Ectodermal cell (in vitro differentiated cells): ENCODE measurements at regions not wholly inside any gene's neighbourhood (a gene's known extent, or its start where the extent isn't known, plus 50 kb on each side); places are given as distances from the start of the nearest gene placed in this dataset.

Source experiments
- H3K27ac ChIP-seq: 2 replicates; pipeline ENCODE4 v1.7.0; 2013; ENCODE audit warnings: mild to moderate bottlenecking, low read depth, low read length; ENCODE audit not compliant: insufficient read depth, poor library complexity, severe bottlenecking
- H3K27me3 ChIP-seq: 2 replicates; pipeline ENCODE4 v1.7.0; 2013; ENCODE audit warnings: mild to moderate bottlenecking, low read length; ENCODE audit not compliant: insufficient read depth, control insufficient read depth, poor library complexity, severe bottlenecking
- H3K36me3 ChIP-seq: one replicate; pipeline ENCODE4 v1.7.0; 2013; ENCODE audit warnings: low read length; ENCODE audit not compliant: control insufficient read depth, insufficient read depth
- H3K4me1 ChIP-seq: one replicate; pipeline ENCODE4 v1.7.0; 2013; ENCODE audit warnings: low read length; ENCODE audit not compliant: control insufficient read depth, insufficient read depth
- H3K4me3 ChIP-seq: 2 replicates; pipeline ENCODE4 v1.7.0; 2013; ENCODE audit warnings: low read depth, low read length, control low read depth; ENCODE audit not compliant: insufficient read depth
- H3K9me3 ChIP-seq: 2 replicates; pipeline ENCODE4 v1.7.0; 2013; ENCODE audit warnings: mild to moderate bottlenecking, low read length, moderate library complexity; ENCODE audit not compliant: control insufficient read depth
- WGBS, 2 experiments: methylation state at CpG; one replicate each; pipeline ENCODE4 v1.1.7; 2013; ENCODE audit warnings: missing lambda C conversion rate in 2 of 2; 5-methylcytosine and 5-hydroxymethylcytosine counted together

GRCh38 chr2:7357993-7358392 is 440.8 kb downstream of the RNF144A start:
- H3K36me3 ChIP-seq = no peaks in the 10 kb centered on the region
- H3K27me3 ChIP-seq = no peaks in the 10 kb centered on the region
- no peaks in the 10 kb centered on the region for H3K9me3 ChIP-seq
- 100% methylated on average over 1 of the region's 2 CpGs; no CpG with 5 or more reads in 1 of the 2 experiments for WGBS, 2 experiments
- H3K4me1 ChIP-seq = peaks cover 4% of the 10 kb centered on the region
- no peak overlapping the region for H3K4me3 ChIP-seq
- no peak overlapping the region for H3K27ac ChIP-seq

GRCh38 chr2:7358865-7359447 is 441.7 kb downstream of the RNF144A start:
- 82 to 85% methylated on average over 8 of the region's 8 CpGs for WGBS, 2 experiments
- Histone ChIP-seq H3K4me1 (peaks cover 4% of the 10 kb centered on the region), H3K36me3 (no peaks in the 10 kb centered on the region), H3K27me3 (no peaks in the 10 kb centered on the region), H3K27ac (no peak overlapping the region), H3K9me3 (no peaks in the 10 kb centered on the region), H3K4me3 (no peak overlapping the region)

GRCh38 chr2:7363906-7364305 is 446.7 kb downstream of the RNF144A start:
- Histone ChIP-seq H3K4me3 (no peak overlapping the region), H3K4me1 (peaks cover 4% of the 10 kb centered on the region), H3K27me3 (no peaks in the 10 kb centered on the region), H3K36me3 (no peaks in the 10 kb centered on the region), H3K27ac (no peak overlapping the region), H3K9me3 (no peaks in the 10 kb centered on the region)
- WGBS, 2 experiments = 91 to 95% methylated on average over 3 of the region's 3 CpGs

- no CpG with 5 or more reads among the region's 1 CpG for WGBS, 2 experiments
- Histone ChIP-seq H3K27me3 (no peaks in the 10 kb centered on the region), H3K27ac (no peak overlapping the region), H3K9me3 (no peaks in the 10 kb centered on the region), H3K4me3 (no peak overlapping the region), H3K4me1 (no peaks in the 10 kb centered on the region), H3K36me3 (no peaks in the 10 kb centered on the region)
Observed at GRCh38 chr2:7368211-7368610, 451.0 kb downstream of the RNF144A start.

- 91 to 100% methylated on average over 1 of the region's 1 CpG for WGBS, 2 experiments
- no peaks in the 10 kb centered on the region for H3K27me3 ChIP-seq
- no peaks in the 10 kb centered on the region for H3K9me3 ChIP-seq
- no peaks in the 10 kb centered on the region for H3K4me1 ChIP-seq
- H3K27ac ChIP-seq = no peak overlapping the region
- no peaks in the 10 kb centered on the region for H3K36me3 ChIP-seq
- no peak overlapping the region for H3K4me3 ChIP-seq
Observed at GRCh38 chr2:7373156-7373555, 455.9 kb downstream of the RNF144A start.

DNA sequence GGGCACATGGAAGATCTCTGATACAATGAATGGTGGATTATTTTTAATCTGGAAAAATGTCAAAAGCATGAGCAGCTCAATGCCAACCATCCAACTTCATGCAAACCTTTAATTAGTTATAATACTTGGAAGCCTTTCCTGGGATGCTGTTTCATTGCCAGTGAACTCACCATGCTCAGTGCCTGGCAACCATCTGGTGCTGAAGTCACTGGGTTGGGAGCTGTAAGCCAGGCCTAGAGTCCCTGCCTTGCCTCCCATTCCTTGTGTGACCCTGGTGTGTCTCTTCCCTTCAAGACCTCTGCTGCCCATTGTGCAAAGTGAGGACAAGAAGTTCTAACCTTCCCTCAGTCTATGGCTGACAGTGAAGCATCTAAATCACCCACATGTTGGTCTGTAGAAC is 458.7 kb downstream of the RNF144A start:
- Histone ChIP-seq H3K9me3 (no peaks in the 10 kb centered on the region), H3K4me1 (no peaks in the 10 kb centered on the region), H3K27me3 (no peaks in the 10 kb centered on the region), H3K36me3 (no peaks in the 10 kb centered on the region), H3K27ac (no peak overlapping the region), H3K4me3 (no peak overlapping the region)

GRCh38 chr2:7377916-7378569 is 460.8 kb downstream of the RNF144A start:
- no peak overlapping the region for H3K27ac ChIP-seq
- H3K4me3 ChIP-seq = no peak overlapping the region
- no peaks in the 10 kb centered on the region for H3K9me3 ChIP-seq
- no peaks in the 10 kb centered on the region for H3K4me1 ChIP-seq
- WGBS, 2 experiments = 84 to 85% methylated on average over 12 of the region's 12 CpGs
- no peaks in the 10 kb centered on the region for H3K36me3 ChIP-seq
- no peaks in the 10 kb centered on the region for H3K27me3 ChIP-seq

GRCh38 chr2:7378591-7378990 is 461.4 kb downstream of the RNF144A start:
- Histone ChIP-seq H3K27ac (no peak overlapping the region), H3K36me3 (no peaks in the 10 kb centered on the region), H3K4me3 (no peak overlapping the region), H3K4me1 (no peaks in the 10 kb centered on the region), H3K9me3 (no peaks in the 10 kb centered on the region), H3K27me3 (no peaks in the 10 kb centered on the region)
- 90 to 95% methylated on average over 12 of the region's 12 CpGs for WGBS, 2 experiments

DNA sequence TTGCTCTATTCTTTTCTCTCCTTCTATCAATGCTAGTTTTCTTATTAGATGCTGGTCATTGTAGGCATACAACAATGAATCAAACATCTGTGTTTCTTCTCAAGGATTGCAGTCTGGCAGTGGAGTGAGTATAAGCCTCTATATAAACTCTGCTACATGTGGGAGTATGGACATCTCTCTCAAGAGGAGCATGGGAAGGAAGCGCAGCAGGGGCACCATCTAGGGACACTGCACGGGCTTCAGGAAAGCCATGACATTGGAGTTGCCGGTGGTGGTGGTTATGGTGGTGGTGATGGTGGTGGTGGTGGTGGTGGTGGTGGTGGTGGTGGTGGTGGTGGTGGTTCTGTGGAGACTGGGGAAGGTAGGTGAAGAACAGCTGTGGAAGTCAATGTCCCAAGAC is 462.6 kb downstream of the RNF144A start:
- Histone ChIP-seq H3K36me3 (no peaks in the 10 kb centered on the region), H3K4me1 (no peaks in the 10 kb centered on the region), H3K27ac (no peak overlapping the region), H3K27me3 (no peaks in the 10 kb centered on the region), H3K9me3 (no peaks in the 10 kb centered on the region), H3K4me3 (no peak overlapping the region)
- 86 to 92% methylated on average over 3 of the region's 3 CpGs for WGBS, 2 experiments

GRCh38 chr2:7384773-7385349 is 467.6 kb downstream of the RNF144A start:
- no peak overlapping the region for H3K4me3 ChIP-seq
- WGBS, 2 experiments = 94 to 96% methylated on average over 10 of the region's 11 CpGs
- H3K36me3 ChIP-seq = no peaks in the 10 kb centered on the region
- H3K27me3 ChIP-seq = no peaks in the 10 kb centered on the region
- H3K27ac ChIP-seq = no peak overlapping the region
- no peaks in the 10 kb centered on the region for H3K4me1 ChIP-seq
- no peaks in the 10 kb centered on the region for H3K9me3 ChIP-seq
